ENCODE measurements at regions not wholly inside any gene's neighbourhood (a gene's known extent, or its start where the extent isn't known, plus 50 kb on each side); places are given as distances from the start of the nearest gene placed in this dataset.

DNA sequence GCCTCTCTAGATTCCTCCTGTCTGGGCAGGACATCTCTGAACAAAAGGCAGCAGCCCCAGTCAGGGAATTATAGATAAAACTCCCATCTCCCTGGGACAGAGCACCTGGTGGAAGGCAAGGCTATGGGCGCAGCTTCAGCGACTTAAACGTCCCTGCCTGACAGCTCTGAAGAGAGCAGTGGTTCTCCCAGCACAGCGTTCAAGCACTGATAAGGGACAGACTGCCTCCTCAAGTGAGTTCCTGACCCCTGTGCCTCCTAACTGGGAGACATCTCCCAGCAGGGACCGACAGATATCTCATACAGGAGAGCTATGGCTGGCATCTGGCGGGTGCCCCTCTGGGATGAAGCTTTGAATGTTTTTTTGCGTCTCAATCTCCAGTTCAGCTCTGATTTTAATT, 262.2 kb downstream of the PARM1 start:
- TF ChIP-seq POLR2AphosphoS5 (IDR thresholded peaks at IDR 0.05; ENCODE audit: insufficient read depth, low read depth, low read length) = no peak
- TF ChIP-seq MAX (IDR thresholded peaks at IDR 0.05; ENCODE audit: insufficient read depth, insufficient read length) = no peak
- TF ChIP-seq MYC (IDR thresholded peaks at IDR 0.05; ENCODE audit: low read depth, low read length) = no peak
- no peak for TF ChIP-seq POLR2A (IDR thresholded peaks at IDR 0.05; ENCODE audit: low read depth, low read length)
- no peak for TF ChIP-seq FOS (IDR thresholded peaks at IDR 0.05; ENCODE audit: borderline replicate concordance, insufficient read depth, low read length)
- TF ChIP-seq EZH2 (IDR thresholded peaks at IDR 0.05; ENCODE audit: borderline replicate concordance, low read depth, low read length, severe bottlenecking) = no peak
- no peak for TF ChIP-seq JUN (IDR thresholded peaks at IDR 0.05; ENCODE audit: borderline replicate concordance, insufficient read depth, insufficient read length, low read depth)
- TF ChIP-seq CTCF (IDR thresholded peaks at IDR 0.05; ENCODE audit: extremely low read depth in 1 of 2, insufficient read depth in 1 of 2, low read depth in 1 of 2, low read length in 2 of 2) = no peak
- TF ChIP-seq GATA2 (IDR thresholded peaks at IDR 0.05; ENCODE audit: insufficient read depth, insufficient read length, low read depth, low read length) = no peak
- no peak overlapping the region for H3K4me3 ChIP-seq (replicated peaks in 1 of 3; ENCODE audit: insufficient read depth in 1 of 3, low read depth in 1 of 3, low read length in 3 of 3)
- H2AFZ ChIP-seq (ENCODE audit: low read depth, low read length) = no peak overlapping the region
- no peak for FAIRE-seq
- no peaks in the 10 kb centered on the region for H3K79me2 ChIP-seq (ENCODE audit: control insufficient read depth, insufficient read depth, low read length)
- no peaks in the 10 kb centered on the region for H3K9me1 ChIP-seq (replicated peaks; ENCODE audit: control insufficient read depth, extremely low read depth, insufficient read depth, low read length)
- dilution Hi-C loops (cut with MboI; ENCODE audit: extremely low pct_ligation_motif_present, low sequenced_read_pairs) (no loop called here), intact Hi-C loops (cut with micrococcal nuclease) (no loop called here)
- no peaks in the 10 kb centered on the region for H3K4me1 ChIP-seq (ENCODE audit: control insufficient read depth, extremely low read depth, insufficient read depth, low read length)
- H3K4me2 ChIP-seq (ENCODE audit: insufficient read depth, low read length) = no peak overlapping the region
- BruUV-seq (replicated peaks) = no TSS peak
- H3K36me3 ChIP-seq (ENCODE audit: control insufficient read depth in 2 of 2, extremely low read depth in 1 of 2, insufficient read depth in 2 of 2, low read length in 2 of 2) = no peaks in the 10 kb centered on the region
- no peak for DNase-seq (ENCODE audit: low read depth, low spot score)
- ChIA-PET CTCF (no interaction called here), POLR2A (no interaction called here)
- H3K27me3 ChIP-seq (ENCODE audit: control insufficient read depth in 2 of 2, insufficient read depth in 2 of 2, low read length in 2 of 2) = no peaks in the 10 kb centered on the region
- H4K20me1 ChIP-seq (replicated peaks; ENCODE audit: control insufficient read depth, extremely low read depth, insufficient read depth, low read length) = no peaks in the 10 kb centered on the region
- no peaks in the 10 kb centered on the region for H3K9me3 ChIP-seq (replicated peaks; ENCODE audit: control insufficient read depth, insufficient read depth, low read length)
- no peak overlapping the region for H3K9ac ChIP-seq (replicated peaks; ENCODE audit: extremely low read depth, insufficient read depth, low read length)
- H3K27ac ChIP-seq (ENCODE audit: insufficient read depth, low read depth, low read length) = no peak overlapping the region

Data from endothelial cell of umbilical vein (primary cell).